Prostate gland (tissue), 2 donors: ENCODE measurements at regions not wholly inside any gene's neighbourhood (a gene's known extent, or its start where the extent isn't known, plus 50 kb on each side); places are given as distances from the start of the nearest gene placed in this dataset.

Experiments
- CTCF ChIP-seq, 4 experiments: fragments of 200-600 bp in 2 of 4; fragments of 450-650 bp in 2 of 4; sonication (generic) in 2 of 4; IDR thresholded peaks; 1 replicate in 3 of 4; 2 replicates in 1 of 4; pipeline ENCODE4 v1.5.1; 2016 to 2019; ENCODE audit warnings: antibody characterized with exemption in 4 of 4, mild to moderate bottlenecking in 2 of 4, moderate library complexity in 2 of 4
- POLR2AphosphoS5 ChIP-seq: sonication (generic); formaldehyde crosslinking; IDR thresholded peaks from one replicate; pipeline ENCODE4 v1.6.1; 2017; ENCODE audit warnings: antibody characterized with exemption

DNA sequence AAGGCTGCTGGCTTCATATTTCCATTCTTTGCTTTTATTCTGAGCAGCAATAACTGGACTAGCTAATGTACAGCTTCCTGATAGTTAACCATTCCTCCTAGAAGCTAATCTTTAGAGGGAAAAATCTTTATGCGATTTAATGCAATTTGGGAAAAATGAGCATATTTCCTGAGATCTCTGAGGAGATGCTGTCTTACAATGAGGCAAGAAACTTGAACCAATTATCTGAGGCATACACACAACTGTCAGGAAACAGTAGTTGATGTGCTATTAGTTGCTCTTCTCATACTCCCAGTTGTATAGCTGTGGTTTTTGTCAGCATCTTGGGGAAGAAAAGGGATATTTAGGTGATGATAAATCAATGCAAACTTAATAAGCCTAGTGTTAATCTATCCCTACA, 265.9 kb downstream of the NEBL start:
- no peak for TF ChIP-seq CTCF (IDR thresholded peaks at IDR 0.05)
- no peak for TF ChIP-seq POLR2AphosphoS5
